GM12873 (cell line): ENCODE measurements at regions not wholly inside any gene's neighbourhood (a gene's known extent, or its start where the extent isn't known, plus 50 kb on each side); places are given as distances from the start of the nearest gene placed in this dataset.

Source experiments
- CTCF ChIP-seq: IDR thresholded peaks from 2 replicates; pipeline ENCODE4 v1.5.1; 2012; ENCODE audit warnings: low read depth, mild to moderate bottlenecking, moderate library complexity, low read length, control low read depth; ENCODE audit not compliant: insufficient read depth; ENCODE audit errors: missing control alignments

- TF ChIP-seq CTCF, result no peak
Measured at GRCh38 chr12:19657118-19657731, 217.9 kb downstream of the AEBP2 start.

GRCh38 chr12:19657732-19658130, 218.4 kb downstream of the AEBP2 start:
- no peak for TF ChIP-seq CTCF

GRCh38 chr12:19659086-19659485, 219.8 kb downstream of the AEBP2 start:
- TF ChIP-seq CTCF, result no peak

GRCh38 chr12:19659501-19659900, 220.2 kb downstream of the AEBP2 start:
- no peak for TF ChIP-seq CTCF

- no peak for TF ChIP-seq CTCF
Measured at GRCh38 chr12:19665121-19665900, 226.0 kb downstream of the AEBP2 start.

GRCh38 chr12:19666070-19666469, 226.8 kb downstream of the AEBP2 start:
- no peak for TF ChIP-seq CTCF

- no peak for TF ChIP-seq CTCF
Measured at GRCh38 chr12:19669793-19670192, 230.5 kb downstream of the AEBP2 start.
